Hepatocyte (in vitro differentiated cells): ENCODE measurements at regions not wholly inside any gene's neighbourhood (a gene's known extent, or its start where the extent isn't known, plus 50 kb on each side); places are given as distances from the start of the nearest gene placed in this dataset.
A peak's percentile ranks its signal among the peaks of the same experiment; 100 is the strongest.

ENCODE experiments used
- DNase-seq: peaks from one replicate; pipeline ENCODE4 v3.0.0-alpha.2; 2016; ENCODE audit warnings: low spot score
- H2AFZ ChIP-seq: fragments of 200-600 bp; sonication (generic); 2 replicates; pipeline ENCODE4 v1.6.0; 2016; ENCODE audit warnings: antibody characterized with exemption, mild to moderate bottlenecking
- H3K27ac ChIP-seq: fragments of 200-600 bp; sonication (generic); 2 replicates; pipeline ENCODE4 v1.5.1; 2016; ENCODE audit warnings: mild to moderate bottlenecking
- H3K27me3 ChIP-seq: fragments of 200-600 bp; sonication (generic); 2 replicates; pipeline ENCODE4 v1.6.1; 2016
- H3K36me3 ChIP-seq: fragments of 200-600 bp; sonication (generic); replicated peaks from 2 replicates; pipeline ENCODE4 v1.5.1; 2016; ENCODE audit warnings: low read depth; ENCODE audit not compliant: insufficient read depth
- H3K4me1 ChIP-seq: fragments of 200-600 bp; sonication (generic); 2 replicates; pipeline ENCODE4 v1.5.1; 2016; ENCODE audit warnings: mild to moderate bottlenecking, moderate library complexity; ENCODE audit not compliant: insufficient read depth
- H3K4me2 ChIP-seq: fragments of 200-600 bp; sonication (generic); 2 replicates; pipeline ENCODE4 v1.6.0; 2016
- H3K4me3 ChIP-seq: fragments of 200-600 bp; sonication (generic); 2 replicates; pipeline ENCODE4 v1.5.1; 2016; ENCODE audit warnings: mild to moderate bottlenecking
- H3K79me2 ChIP-seq: fragments of 200-600 bp; sonication (generic); 2 replicates; pipeline ENCODE4 v1.6.0; 2017; ENCODE audit warnings: mild to moderate bottlenecking
- H3K9me2 ChIP-seq: fragments of 200-600 bp; sonication (generic); replicated peaks from 2 replicates; pipeline ENCODE4 v1.6.0; 2017; ENCODE audit warnings: mild to moderate bottlenecking; ENCODE audit not compliant: insufficient read depth
- H3K9me3 ChIP-seq: fragments of 200-600 bp; sonication (generic); 2 replicates; pipeline ENCODE4 v1.5.1; 2016; ENCODE audit warnings: low read depth, mild to moderate bottlenecking
- H4K20me1 ChIP-seq: fragments of 200-600 bp; sonication (generic); 2 replicates; pipeline ENCODE4 v1.6.0; 2016; ENCODE audit warnings: mild to moderate bottlenecking; ENCODE audit not compliant: insufficient read depth, poor library complexity, severe bottlenecking
- CTCF ChIP-seq: fragments of 200-600 bp; sonication (generic); IDR thresholded peaks from 2 replicates; pipeline ENCODE4 v1.5.1; 2016; ENCODE audit warnings: antibody characterized with exemption, mild to moderate bottlenecking; ENCODE audit not compliant: poor library complexity
- EZH2 ChIP-seq: fragments of 200-600 bp; sonication (generic); IDR thresholded peaks from 2 replicates; pipeline ENCODE4 v1.6.1; 2016; ENCODE audit warnings: antibody characterized with exemption, mild to moderate bottlenecking, borderline replicate concordance
- EZH2phosphoT487 ChIP-seq: fragments of 200-600 bp; sonication (generic); IDR thresholded peaks from one replicate; pipeline ENCODE4 v1.6.1; 2018; ENCODE audit warnings: antibody characterized with exemption, mild to moderate bottlenecking, low read depth, moderate library complexity; ENCODE audit not compliant: unreplicated experiment, severe bottlenecking
- WGBS: methylation state at CpG from one replicate; pipeline ENCODE4 v1.1.6; 2016; ENCODE audit warnings: low lambda C conversion rate; ENCODE audit errors: missing lambda C conversion rate; 5-methylcytosine and 5-hydroxymethylcytosine counted together

DNA sequence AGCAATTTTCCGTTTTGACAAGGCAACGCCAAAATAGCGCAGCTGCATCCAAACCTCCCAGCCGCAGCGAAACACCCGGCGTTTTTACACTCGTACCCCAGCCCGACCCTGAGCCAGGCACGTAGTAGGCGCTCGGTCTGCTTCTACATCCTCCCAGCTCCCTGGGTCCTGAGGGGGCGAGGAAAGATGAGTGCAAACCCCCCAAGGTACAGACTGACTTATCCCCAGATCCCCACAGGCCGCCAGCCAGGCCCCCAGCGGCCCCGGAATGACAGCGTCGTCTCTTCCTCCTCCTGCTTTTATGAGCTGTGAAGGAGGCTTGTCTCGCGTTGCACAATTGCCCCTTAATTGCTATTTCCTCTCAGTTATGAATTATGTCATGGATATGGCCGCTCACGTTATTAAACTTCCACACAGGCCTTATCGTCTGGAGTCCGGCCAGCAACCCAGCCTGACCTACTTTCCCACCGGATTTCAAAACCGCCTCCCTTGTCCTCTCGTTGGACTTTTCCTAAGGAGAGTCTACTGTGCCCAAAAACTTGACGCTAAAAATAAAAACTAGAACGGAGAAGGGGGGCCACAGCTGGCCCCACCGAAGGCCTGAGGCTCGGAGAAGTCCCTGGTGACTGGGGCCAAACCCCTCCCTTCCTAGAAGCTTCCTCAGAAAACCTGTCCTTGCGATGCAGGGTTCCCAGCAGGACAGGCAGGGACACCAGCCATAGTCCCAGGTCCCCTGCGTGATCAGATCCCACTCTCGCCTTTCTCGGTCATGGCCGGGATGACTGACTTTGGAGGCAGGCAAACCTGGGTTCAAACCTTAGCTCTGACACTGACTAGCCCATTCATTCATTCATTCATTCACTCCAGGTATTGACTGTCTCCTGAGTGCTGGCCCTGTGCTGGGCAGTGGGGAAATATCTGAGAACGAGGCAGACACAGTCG, 130.9 kb upstream of the PTPN1 start:
- TF ChIP-seq EZH2phosphoT487 = no peak
- TF ChIP-seq CTCF = no peak
- no peak for TF ChIP-seq EZH2
- 58% methylated on average over 37 of the region's 38 CpGs for WGBS
- H3K27me3 ChIP-seq = no peaks in the 10 kb centered on the region
- no peak overlapping the region for H3K4me3 ChIP-seq
- H3K79me2 ChIP-seq = no peaks in the 10 kb centered on the region
- no peaks in the 10 kb centered on the region for H3K9me2 ChIP-seq
- H3K9me3 ChIP-seq = no peaks in the 10 kb centered on the region
- H3K4me2 ChIP-seq = peak overlapping the region; percentile 23
- no peaks in the 10 kb centered on the region for H3K36me3 ChIP-seq
- peak; percentile 82 for DNase-seq
- H4K20me1 ChIP-seq = no peaks in the 10 kb centered on the region
- H3K27ac ChIP-seq = peak overlapping the region; percentile 59
- H2AFZ ChIP-seq = no peak overlapping the region
- peaks cover 14% of the 10 kb centered on the region for H3K4me1 ChIP-seq

- Histone ChIP-seq H3K4me3 (no peak overlapping the region), H3K36me3 (no peaks in the 10 kb centered on the region), H2AFZ (no peak overlapping the region), H3K4me2 (no peak overlapping the region), H3K79me2 (no peaks in the 10 kb centered on the region), H4K20me1 (no peaks in the 10 kb centered on the region), H3K27me3 (no peaks in the 10 kb centered on the region), H3K4me1 (peaks cover 14% of the 10 kb centered on the region), H3K9me2 (no peaks in the 10 kb centered on the region), H3K27ac (peak overlapping the region; percentile 49), H3K9me3 (no peaks in the 10 kb centered on the region)
- no peak for DNase-seq
- TF ChIP-seq EZH2 (no peak), CTCF (no peak), EZH2phosphoT487 (no peak)
- WGBS = 94% methylated on average over 16 of the region's 16 CpGs
Measured at GRCh38 chr20:50379991-50380696, 130.0 kb upstream of the PTPN1 start.

DNA sequence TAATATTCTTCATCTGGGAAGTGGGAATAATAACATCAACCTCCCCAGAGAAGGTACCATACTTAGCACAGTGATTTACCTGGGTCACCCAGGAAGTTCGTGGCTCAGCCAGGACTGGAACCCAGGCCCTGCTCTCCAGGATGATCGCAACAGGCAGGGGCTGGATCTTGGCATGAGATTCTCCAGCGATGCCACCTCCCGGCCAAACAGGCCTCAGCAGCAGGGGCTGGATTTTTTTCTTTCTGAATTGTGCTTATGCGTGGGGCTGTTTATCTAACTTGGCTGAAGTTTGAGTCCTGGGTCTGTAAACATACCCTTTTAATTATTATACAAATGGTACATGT, 129.5 kb upstream of the PTPN1 start:
- H4K20me1 ChIP-seq = no peaks in the 10 kb centered on the region
- WGBS = 57% methylated on average over 5 of the region's 5 CpGs
- no peak overlapping the region for H3K4me3 ChIP-seq
- TF ChIP-seq CTCF (peak; percentile 46), EZH2phosphoT487 (no peak)
- H3K27me3 ChIP-seq = no peaks in the 10 kb centered on the region
- H3K9me3 ChIP-seq = no peaks in the 10 kb centered on the region
- H3K9me2 ChIP-seq = no peaks in the 10 kb centered on the region
- H3K36me3 ChIP-seq = no peaks in the 10 kb centered on the region
- no peaks in the 10 kb centered on the region for H3K79me2 ChIP-seq
- no peak overlapping the region for H2AFZ ChIP-seq
- peaks cover 14% of the 10 kb centered on the region for H3K4me1 ChIP-seq
- no peak overlapping the region for H3K4me2 ChIP-seq
- no peak overlapping the region for H3K27ac ChIP-seq
- peak; percentile 32 for DNase-seq
